ENCODE measurements at regions not wholly inside any gene's neighbourhood (a gene's known extent, or its start where the extent isn't known, plus 50 kb on each side); places are given as distances from the start of the nearest gene placed in this dataset.

DNA sequence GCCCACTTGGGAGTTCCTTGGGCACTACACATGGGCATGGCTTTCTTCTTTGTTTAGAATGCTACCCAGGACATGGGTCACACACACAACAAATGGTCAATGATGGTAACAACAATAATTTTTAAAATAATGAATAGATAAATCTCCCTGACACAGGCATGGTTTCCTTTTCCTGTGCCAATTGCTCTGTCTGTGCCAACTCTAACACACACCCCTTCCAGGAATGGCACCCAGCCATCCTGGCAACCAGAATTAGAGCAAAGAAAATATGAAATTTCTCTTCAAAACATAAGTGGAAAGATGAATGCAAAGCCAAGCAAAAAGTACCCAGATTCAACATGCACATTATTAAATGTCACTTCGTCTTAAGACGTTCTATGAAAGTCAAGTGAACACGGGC is 104.9 kb upstream of the SOX5 start:
- peaks cover 10% of the 10 kb centered on the region for H3K4me1 ChIP-seq (ENCODE audit: control insufficient read depth, extremely low read depth, insufficient read depth, low read length)
- H4K20me1 ChIP-seq (replicated peaks; ENCODE audit: control insufficient read depth, extremely low read depth, insufficient read depth, low read length) = no peaks in the 10 kb centered on the region
- no peaks in the 10 kb centered on the region for H3K79me2 ChIP-seq (ENCODE audit: control insufficient read depth, insufficient read depth, low read length)
- FAIRE-seq (no peak), DNase-seq (ENCODE audit: low read depth, low spot score) (peak; percentile 62)
- dilution Hi-C loops (cut with MboI; ENCODE audit: extremely low pct_ligation_motif_present, low sequenced_read_pairs) = no loop called here
- H3K4me2 ChIP-seq (ENCODE audit: insufficient read depth, low read length) = peak overlapping the region; percentile 28
- no peak overlapping the region for H3K27ac ChIP-seq (ENCODE audit: insufficient read depth, low read depth, low read length)
- TF ChIP-seq GATA2 (IDR thresholded peaks at IDR 0.05; ENCODE audit: insufficient read depth, insufficient read length, low read depth, low read length) (peak; percentile 28), EZH2 (IDR thresholded peaks at IDR 0.05; ENCODE audit: borderline replicate concordance, low read depth, low read length, severe bottlenecking) (no peak)
- no peaks in the 10 kb centered on the region for H3K36me3 ChIP-seq (ENCODE audit: control insufficient read depth in 2 of 2, extremely low read depth in 1 of 2, insufficient read depth in 2 of 2, low read length in 2 of 2)
- CTCF ChIA-PET = no interaction called here
- H3K9me3 ChIP-seq (replicated peaks; ENCODE audit: control insufficient read depth, insufficient read depth, low read length) = no peaks in the 10 kb centered on the region
- no TSS peak for BruUV-seq (replicated peaks)
- no peak overlapping the region for H3K4me3 ChIP-seq (replicated peaks in 1 of 3; ENCODE audit: insufficient read depth in 1 of 3, low read depth in 1 of 3, low read length in 3 of 3)
- intact Hi-C loops (cut with micrococcal nuclease) = loop anchor here (1.0 kb wide), 1 partner anchor 8 kb away; no protein-coding TSS in a partner anchor
- no peak overlapping the region for H3K9ac ChIP-seq (replicated peaks; ENCODE audit: extremely low read depth, insufficient read depth, low read length)
- H3K27me3 ChIP-seq (ENCODE audit: control insufficient read depth in 2 of 2, insufficient read depth in 2 of 2, low read length in 2 of 2) = peaks cover 2 to 3% of the 10 kb centered on the region in 2 experiments
- POLR2A ChIA-PET = no interaction called here
- H3K9me1 ChIP-seq (replicated peaks; ENCODE audit: control insufficient read depth, extremely low read depth, insufficient read depth, low read length) = no peaks in the 10 kb centered on the region
- no peak overlapping the region for H2AFZ ChIP-seq (ENCODE audit: low read depth, low read length)

DNA sequence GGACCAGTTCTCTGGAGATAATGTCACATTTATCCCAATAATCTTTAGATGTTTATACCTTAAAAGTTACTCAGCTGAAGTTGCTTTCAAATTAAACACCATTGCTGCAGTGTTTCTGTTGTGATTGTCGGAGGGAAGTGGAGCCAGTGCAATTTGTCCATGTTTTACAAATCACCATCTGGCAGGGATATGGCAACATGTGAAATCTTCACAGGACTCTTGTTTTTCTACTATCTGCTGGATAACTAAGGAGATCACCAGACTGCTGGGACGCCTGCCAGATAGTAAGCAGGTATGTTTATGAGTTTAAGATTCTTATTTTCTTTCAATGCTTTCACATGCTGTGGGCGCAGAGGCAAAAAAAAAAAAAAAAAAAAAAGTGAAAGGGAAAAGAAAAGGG is 100.3 kb upstream of the SOX5 start:
- H4K20me1 ChIP-seq (replicated peaks; ENCODE audit: control insufficient read depth, extremely low read depth, insufficient read depth, low read length) = no peaks in the 10 kb centered on the region
- no peaks in the 10 kb centered on the region for H3K9me1 ChIP-seq (replicated peaks; ENCODE audit: control insufficient read depth, extremely low read depth, insufficient read depth, low read length)
- H3K27me3 ChIP-seq (ENCODE audit: control insufficient read depth in 2 of 2, insufficient read depth in 2 of 2, low read length in 2 of 2) = peaks cover 3 to 18% of the 10 kb centered on the region in 2 experiments
- H3K4me2 ChIP-seq (ENCODE audit: insufficient read depth, low read length) = no peak overlapping the region
- H3K9me3 ChIP-seq (replicated peaks; ENCODE audit: control insufficient read depth, insufficient read depth, low read length) = no peaks in the 10 kb centered on the region
- no peak for DNase-seq (ENCODE audit: low read depth, low spot score)
- dilution Hi-C loops (cut with MboI; ENCODE audit: extremely low pct_ligation_motif_present, low sequenced_read_pairs) (no loop called here), intact Hi-C loops (cut with micrococcal nuclease) (loop anchor here (10.0 kb wide), 1 partner anchor 295 kb away; no protein-coding TSS in a partner anchor)
- TF ChIP-seq, protein P1, sequence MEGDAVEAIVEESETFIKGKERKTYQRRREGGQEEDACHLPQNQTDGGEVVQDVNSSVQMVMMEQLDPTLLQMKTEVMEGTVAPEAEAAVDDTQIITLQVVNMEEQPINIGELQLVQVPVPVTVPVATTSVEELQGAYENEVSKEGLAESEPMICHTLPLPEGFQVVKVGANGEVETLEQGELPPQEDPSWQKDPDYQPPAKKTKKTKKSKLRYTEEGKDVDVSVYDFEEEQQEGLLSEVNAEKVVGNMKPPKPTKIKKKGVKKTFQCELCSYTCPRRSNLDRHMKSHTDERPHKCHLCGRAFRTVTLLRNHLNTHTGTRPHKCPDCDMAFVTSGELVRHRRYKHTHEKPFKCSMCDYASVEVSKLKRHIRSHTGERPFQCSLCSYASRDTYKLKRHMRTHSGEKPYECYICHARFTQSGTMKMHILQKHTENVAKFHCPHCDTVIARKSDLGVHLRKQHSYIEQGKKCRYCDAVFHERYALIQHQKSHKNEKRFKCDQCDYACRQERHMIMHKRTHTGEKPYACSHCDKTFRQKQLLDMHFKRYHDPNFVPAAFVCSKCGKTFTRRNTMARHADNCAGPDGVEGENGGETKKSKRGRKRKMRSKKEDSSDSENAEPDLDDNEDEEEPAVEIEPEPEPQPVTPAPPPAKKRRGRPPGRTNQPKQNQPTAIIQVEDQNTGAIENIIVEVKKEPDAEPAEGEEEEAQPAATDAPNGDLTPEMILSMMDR (IDR thresholded peaks at IDR 0.05; ENCODE audit: extremely low read depth in 1 of 2, insufficient read depth in 1 of 2, low read depth in 1 of 2, low read length in 2 of 2) = no peak
- TF ChIP-seq, protein P2, sequence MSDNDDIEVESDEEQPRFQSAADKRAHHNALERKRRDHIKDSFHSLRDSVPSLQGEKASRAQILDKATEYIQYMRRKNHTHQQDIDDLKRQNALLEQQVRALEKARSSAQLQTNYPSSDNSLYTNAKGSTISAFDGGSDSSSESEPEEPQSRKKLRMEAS (IDR thresholded peaks at IDR 0.05; ENCODE audit: insufficient read depth, insufficient read length) = no peak
- no peak for TF ChIP-seq EZH2 (IDR thresholded peaks at IDR 0.05; ENCODE audit: borderline replicate concordance, low read depth, low read length, severe bottlenecking)
- no peak for TF ChIP-seq POLR2A (IDR thresholded peaks at IDR 0.05; ENCODE audit: low read depth, low read length)
- TF ChIP-seq GATA2 (IDR thresholded peaks at IDR 0.05; ENCODE audit: insufficient read depth, insufficient read length, low read depth, low read length) = no peak
- TF ChIP-seq JUN (IDR thresholded peaks at IDR 0.05; ENCODE audit: borderline replicate concordance, insufficient read depth, insufficient read length, low read depth) = no peak
- no peak for TF ChIP-seq MYC (IDR thresholded peaks at IDR 0.05; ENCODE audit: low read depth, low read length)
- no peak for TF ChIP-seq POLR2AphosphoS5 (IDR thresholded peaks at IDR 0.05; ENCODE audit: insufficient read depth, low read depth, low read length)
- TF ChIP-seq FOS (IDR thresholded peaks at IDR 0.05; ENCODE audit: borderline replicate concordance, insufficient read depth, low read length) = no peak
- ChIA-PET POLR2A (no interaction called here), CTCF (no interaction called here)
- no peaks in the 10 kb centered on the region for H3K79me2 ChIP-seq (ENCODE audit: control insufficient read depth, insufficient read depth, low read length)
- FAIRE-seq = no peak
- H3K27ac ChIP-seq (ENCODE audit: insufficient read depth, low read depth, low read length) = no peak overlapping the region
- H3K4me3 ChIP-seq (replicated peaks in 1 of 3; ENCODE audit: insufficient read depth in 1 of 3, low read depth in 1 of 3, low read length in 3 of 3) = no peak overlapping the region
- no peak overlapping the region for H2AFZ ChIP-seq (ENCODE audit: low read depth, low read length)
- H3K4me1 ChIP-seq (ENCODE audit: control insufficient read depth, extremely low read depth, insufficient read depth, low read length) = peaks cover 20% of the 10 kb centered on the region
- no peaks in the 10 kb centered on the region for H3K36me3 ChIP-seq (ENCODE audit: control insufficient read depth in 2 of 2, extremely low read depth in 1 of 2, insufficient read depth in 2 of 2, low read length in 2 of 2)
- BruUV-seq (replicated peaks) = no TSS peak
- H3K9ac ChIP-seq (replicated peaks; ENCODE audit: extremely low read depth, insufficient read depth, low read length) = no peak overlapping the region
